Osteocyte (in vitro differentiated cells): ENCODE measurements at regions not wholly inside any gene's neighbourhood (a gene's known extent, or its start where the extent isn't known, plus 50 kb on each side); places are given as distances from the start of the nearest gene placed in this dataset.

Source experiments
- DNase-seq: peaks from one replicate; pipeline ENCODE4 v3.0.0; 2021; ENCODE audit warnings: mixed read lengths; ENCODE audit not compliant: unreplicated experiment; ENCODE audit errors: extremely low spot score
- H3K27ac Mint-ChIP-seq: one replicate; pipeline ENCODE4 v1.8.0; 2021; ENCODE audit warnings: mild to moderate bottlenecking, mixed read lengths; ENCODE audit not compliant: unreplicated experiment
- H3K27me3 Mint-ChIP-seq: one replicate; pipeline ENCODE4 v1.8.0; 2021; ENCODE audit warnings: mixed read lengths; ENCODE audit not compliant: unreplicated experiment
- H3K36me3 Mint-ChIP-seq: one replicate; pipeline ENCODE4 v1.8.0; 2021; ENCODE audit warnings: mixed read lengths; ENCODE audit not compliant: unreplicated experiment
- H3K4me1 Mint-ChIP-seq: one replicate; pipeline ENCODE4 v1.8.0; 2021; ENCODE audit warnings: mixed read lengths; ENCODE audit not compliant: unreplicated experiment
- H3K4me3 Mint-ChIP-seq: one replicate; pipeline ENCODE4 v1.8.0; 2021; ENCODE audit warnings: mild to moderate bottlenecking, moderate library complexity, mixed read lengths; ENCODE audit not compliant: unreplicated experiment
- H3K9me3 Mint-ChIP-seq: one replicate; pipeline ENCODE4 v1.8.0; 2021; ENCODE audit warnings: mixed read lengths; ENCODE audit not compliant: unreplicated experiment
- CTCF ChIP-seq: fragments of 200-600 bp; sonication (generic); IDR thresholded peaks from 2 replicates; pipeline ENCODE4 v1.5.0; 2021; ENCODE audit warnings: antibody characterized with exemption, mild to moderate bottlenecking, moderate library complexity

- H3K27me3 Mint-ChIP-seq = peaks cover 7% of the 10 kb centered on the region
- no peak for DNase-seq
- no peaks in the 10 kb centered on the region for H3K9me3 Mint-ChIP-seq
- peaks cover 2% of the 10 kb centered on the region for H3K4me1 Mint-ChIP-seq
- peaks cover 2% of the 10 kb centered on the region for H3K36me3 Mint-ChIP-seq
- no peak overlapping the region for H3K4me3 Mint-ChIP-seq
- TF ChIP-seq CTCF = no peak
- no peak overlapping the region for H3K27ac Mint-ChIP-seq
Measured at GRCh38 chr17:6011206-6011605, 59.0 kb upstream of the WSCD1 start.

- Mint-ChIP-seq H3K27me3 (peaks cover 37% of the 10 kb centered on the region), H3K4me3 (no peak overlapping the region), H3K36me3 (no peaks in the 10 kb centered on the region), H3K27ac (no peak overlapping the region), H3K4me1 (peaks cover 6% of the 10 kb centered on the region), H3K9me3 (no peaks in the 10 kb centered on the region)
- no peak for TF ChIP-seq CTCF
- no peak for DNase-seq
Measured at GRCh38 chr17:6018788-6019187, 51.4 kb upstream of the WSCD1 start.

- Mint-ChIP-seq H3K27ac (no peak overlapping the region), H3K36me3 (no peaks in the 10 kb centered on the region)
- TF ChIP-seq CTCF = no peak
Measured at GRCh38 chr17:6019959-6020358, 50.2 kb upstream of the WSCD1 start.

GRCh38 chr17:6020376-6021010, 49.7 kb upstream of the WSCD1 start:
- Mint-ChIP-seq H3K4me3 (no peak overlapping the region), H3K4me1 (peaks cover 6% of the 10 kb centered on the region), H3K9me3 (no peaks in the 10 kb centered on the region), H3K36me3 (no peaks in the 10 kb centered on the region), H3K27me3 (peaks cover 45% of the 10 kb centered on the region), H3K27ac (no peak overlapping the region)
- no peak for TF ChIP-seq CTCF
- no peak for DNase-seq

More at GRCh38 chr17:6019959-6020358, 50.2 kb upstream of the WSCD1 start:
- DNase-seq = peak; percentile 60
- peaks cover 41% of the 10 kb centered on the region for H3K27me3 Mint-ChIP-seq
- H3K9me3 Mint-ChIP-seq = no peaks in the 10 kb centered on the region
- H3K4me1 Mint-ChIP-seq = peaks cover 6% of the 10 kb centered on the region
- H3K4me3 Mint-ChIP-seq = no peak overlapping the region
